GM19043 (cell line): ENCODE measurements at regions not wholly inside any gene's neighbourhood (a gene's known extent, or its start where the extent isn't known, plus 50 kb on each side); places are given as distances from the start of the nearest gene placed in this dataset.
"Not testable (repeated sequence)": the region's sequence is repeated elsewhere in the genome, so short reads cannot be mapped to it uniquely, and the experiment has no call there.

Experiments
- ATAC-seq: cut with Tn5 transposase; IDR thresholded peaks from one replicate; pipeline ENCODE4 v1.9.1; 2021; ENCODE audit warnings: low read depth; ENCODE audit not compliant: unreplicated experiment

DNA sequence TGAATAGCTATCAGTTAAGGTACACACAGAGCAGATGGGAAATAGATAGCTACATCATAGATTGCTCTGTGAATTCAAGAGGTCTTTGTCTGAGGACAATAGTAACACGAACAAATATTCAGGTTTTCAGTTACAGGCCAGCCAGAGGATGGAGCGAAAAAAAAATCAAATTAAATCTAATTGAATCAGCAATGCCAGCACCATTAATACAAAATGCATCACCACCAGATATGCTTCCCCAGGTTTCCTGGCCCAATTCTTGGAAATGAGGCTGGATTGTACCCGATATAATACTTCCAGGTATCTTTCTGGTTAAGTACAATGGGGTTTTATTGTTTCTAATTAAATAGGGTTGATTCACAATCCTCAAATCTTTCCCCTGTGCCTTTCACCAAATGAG, 975.8 kb upstream of the AUTS2 start:
- ATAC-seq = no peak

DNA sequence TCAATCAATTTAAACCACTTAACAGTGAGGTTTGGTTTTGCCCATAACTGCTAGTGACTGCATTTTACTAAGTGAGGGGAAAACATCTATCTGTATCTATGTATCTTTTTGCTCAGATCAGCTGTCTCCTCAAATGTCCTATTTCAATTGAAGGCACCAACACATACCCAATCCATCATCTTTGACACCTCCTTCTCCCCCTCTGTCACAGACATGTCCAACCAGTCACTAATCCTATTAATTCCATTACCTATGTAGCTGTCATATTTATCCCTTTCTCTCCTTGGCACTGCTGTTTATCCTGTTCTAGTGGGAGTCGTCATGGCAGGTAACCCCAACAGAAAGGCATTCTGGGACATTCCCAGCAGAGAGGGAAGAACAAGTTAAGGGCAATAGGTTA, 975.2 kb upstream of the AUTS2 start:
- no peak for ATAC-seq

DNA sequence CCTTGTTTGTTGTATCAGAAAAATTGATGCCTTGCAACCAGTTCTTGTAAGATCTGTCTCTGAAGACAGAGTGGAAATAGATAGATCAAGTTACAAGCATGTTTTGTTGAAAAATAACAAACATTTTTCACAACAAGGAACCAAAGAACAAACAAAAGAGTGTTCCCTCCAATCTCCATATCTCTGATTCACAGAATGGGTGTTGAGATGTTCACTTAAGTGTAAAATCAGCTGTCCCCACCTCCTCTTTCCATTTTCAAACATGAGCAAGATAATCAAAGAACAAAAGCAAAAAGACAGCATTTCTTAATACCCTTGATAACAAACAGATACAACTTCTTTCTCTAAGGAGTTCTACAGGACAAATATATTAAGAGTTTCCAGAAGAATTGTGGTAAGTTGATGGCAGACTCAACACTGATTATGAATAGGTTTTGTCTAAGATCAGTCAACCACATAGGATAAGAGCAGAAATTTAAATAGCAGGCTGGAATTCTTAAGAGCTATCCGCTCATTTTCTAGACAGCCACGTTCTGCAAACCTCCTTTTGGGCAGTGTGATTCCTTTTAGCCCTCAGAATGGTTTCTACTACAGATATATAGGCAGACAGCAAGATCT, 970.9 kb upstream of the AUTS2 start:
- ATAC-seq = no peak

DNA sequence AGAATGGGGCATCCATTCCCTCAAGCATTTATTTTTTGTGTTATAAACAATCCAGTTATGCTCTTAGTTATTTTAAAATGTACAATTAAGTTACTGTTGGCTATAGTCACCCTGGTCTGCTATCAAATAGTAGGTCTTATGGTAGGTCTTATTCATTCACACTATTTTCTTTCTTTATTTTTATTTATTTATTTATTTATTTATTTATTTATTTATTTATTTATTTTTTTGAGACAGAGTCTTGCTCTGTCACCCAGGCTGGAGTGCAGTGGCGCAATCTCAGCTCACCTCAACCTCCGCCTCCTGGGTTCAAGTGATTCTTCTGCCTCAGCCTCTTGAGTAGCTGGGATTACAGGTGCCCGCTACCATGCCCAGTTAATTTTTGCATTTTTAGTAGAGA, 967.4 kb upstream of the AUTS2 start:
- ATAC-seq = not testable (repeated sequence)

DNA sequence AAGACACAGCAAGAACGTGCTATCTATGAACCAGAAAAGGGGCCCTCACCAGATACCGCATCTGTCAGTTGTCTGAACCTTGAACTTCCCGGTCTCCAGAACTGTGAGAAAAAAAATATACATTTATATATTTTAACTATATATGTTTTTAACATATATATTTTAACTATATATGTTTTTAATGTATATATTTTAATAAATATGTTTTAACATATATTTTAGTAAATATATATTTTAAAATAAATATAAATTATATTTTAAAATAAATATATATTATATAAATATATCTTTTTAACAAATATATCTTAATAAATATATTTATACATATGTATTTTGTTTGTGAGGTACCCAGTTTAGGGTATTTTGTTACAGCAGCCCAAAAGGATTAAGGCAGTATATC, 958.2 kb upstream of the AUTS2 start:
- ATAC-seq = no peak

DNA sequence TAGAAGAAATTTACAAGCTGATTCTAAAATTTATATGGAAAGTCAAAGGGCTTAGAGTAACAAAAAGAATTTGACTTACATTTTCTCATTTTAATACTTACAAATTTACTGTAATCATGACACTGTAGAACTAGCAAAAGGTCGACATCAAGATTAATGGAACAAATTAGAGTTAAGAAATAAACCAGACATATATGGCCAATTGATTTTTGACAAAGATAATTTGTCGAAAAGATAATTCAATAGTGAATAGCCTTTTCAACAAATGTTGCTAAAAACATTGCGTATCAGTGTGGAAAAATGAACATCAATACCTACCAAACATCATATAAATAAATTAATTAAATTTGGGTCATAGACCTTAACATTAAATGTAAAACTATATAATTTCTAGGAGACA, 955.5 kb upstream of the AUTS2 start:
- no peak for ATAC-seq

DNA sequence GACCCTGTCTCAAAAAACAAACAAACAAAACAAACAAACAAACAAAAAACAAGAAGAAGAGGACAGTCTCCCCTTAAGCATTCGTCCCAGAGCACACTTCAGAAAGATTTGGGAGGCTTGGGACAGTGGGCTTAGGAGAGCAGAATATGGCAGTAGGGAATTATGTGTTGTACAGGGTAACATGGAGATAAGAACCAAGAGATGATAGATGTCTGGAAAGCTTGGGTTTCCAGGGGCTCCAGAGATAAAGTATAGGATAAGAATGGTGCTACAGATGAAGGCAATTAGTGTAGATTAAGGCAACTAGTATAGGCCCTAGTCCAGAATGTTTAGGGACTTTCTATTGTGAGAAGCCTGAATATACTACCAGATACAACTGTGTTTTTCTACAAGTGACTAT, 934.9 kb upstream of the AUTS2 start:
- ATAC-seq = no peak

DNA sequence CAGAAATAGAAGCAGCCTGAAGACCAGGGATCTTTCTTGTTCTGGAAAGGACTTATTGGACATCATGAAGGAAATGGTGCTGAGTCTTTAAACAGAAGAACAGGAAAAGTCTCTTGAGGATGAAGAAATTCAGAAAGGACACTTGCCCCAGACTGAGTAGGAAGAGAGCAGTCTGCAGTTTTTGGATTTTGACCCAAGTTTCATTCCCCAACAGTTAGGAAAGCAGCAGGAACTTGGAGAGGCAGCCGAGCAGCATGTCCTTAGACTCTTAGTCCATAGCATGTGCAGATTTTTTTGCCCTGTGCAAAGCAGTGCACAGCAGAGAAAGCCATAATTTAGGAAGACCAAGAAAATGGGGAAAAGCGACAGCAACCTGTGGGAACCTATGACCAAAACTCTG, 927.2 kb upstream of the AUTS2 start:
- ATAC-seq = no peak

DNA sequence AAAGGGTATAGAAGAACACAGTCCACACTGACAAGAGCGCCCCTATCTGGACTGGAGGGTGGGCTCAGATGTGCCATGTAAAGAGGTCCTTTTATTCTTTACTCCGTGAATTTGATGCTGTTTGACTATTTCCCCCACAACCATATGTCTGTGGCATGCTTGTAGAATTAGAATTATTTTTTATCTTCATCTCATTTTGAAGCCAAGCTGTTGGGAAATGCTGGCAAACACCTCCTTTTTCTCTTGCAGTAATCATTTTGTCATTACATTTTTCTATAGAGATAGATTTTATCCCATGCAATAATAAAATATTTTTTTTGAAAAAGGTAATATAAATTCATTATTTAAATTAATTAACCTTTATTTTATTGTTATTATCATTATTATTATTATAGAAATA, 926.6 kb upstream of the AUTS2 start:
- no peak for ATAC-seq

DNA sequence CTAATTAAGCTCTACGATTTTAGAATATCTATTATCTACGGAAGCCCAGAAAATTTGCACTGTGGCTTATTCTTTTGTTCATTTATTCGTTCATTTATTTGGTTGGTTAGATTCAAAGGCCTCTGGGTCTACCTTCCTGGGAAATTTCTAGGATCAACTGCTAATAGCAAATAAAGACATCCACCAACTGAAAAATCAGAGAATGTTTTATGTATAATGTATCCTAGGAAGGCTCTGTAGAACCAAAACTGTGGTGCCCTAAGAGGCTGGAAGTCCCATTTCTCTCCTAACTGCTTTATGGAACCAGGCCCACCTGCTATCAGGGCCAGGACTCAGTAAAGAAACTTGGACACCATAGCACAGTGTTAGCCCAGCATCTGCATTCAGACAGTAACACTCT, 923.4 kb upstream of the AUTS2 start:
- ATAC-seq = no peak

DNA sequence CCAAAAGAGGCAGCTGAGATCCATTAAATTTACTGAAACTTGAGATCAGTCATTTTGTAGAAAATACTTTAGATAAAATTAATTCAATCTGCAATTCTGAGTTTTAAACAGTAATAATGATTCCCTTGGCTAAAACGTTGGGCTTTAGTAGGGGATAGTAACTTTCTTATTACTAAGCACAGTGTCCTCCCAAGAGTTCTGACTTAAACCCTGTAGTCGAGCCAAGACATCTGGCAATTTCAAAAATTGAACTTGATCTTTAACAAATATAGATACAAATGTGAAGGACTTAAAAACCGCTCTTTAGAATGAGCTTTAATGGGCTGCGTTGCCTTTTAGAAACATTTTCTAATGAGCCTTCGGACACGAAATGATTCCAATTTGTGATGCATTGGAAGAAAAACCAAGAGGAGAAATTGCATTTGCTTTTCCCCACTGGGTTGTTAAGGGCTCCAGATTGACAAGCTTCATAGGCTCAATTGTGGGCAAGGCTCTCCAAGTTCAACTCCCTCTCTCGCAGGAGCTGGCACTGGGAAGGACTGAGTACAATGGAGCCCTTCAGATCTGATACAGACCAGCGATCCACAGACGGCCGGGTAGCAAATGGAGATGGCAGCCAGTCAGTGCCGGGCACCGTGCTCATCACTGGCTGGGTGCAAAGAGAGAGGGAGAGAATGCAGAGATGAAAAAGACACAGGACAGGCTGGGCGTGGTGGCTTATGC, 921.3 kb upstream of the AUTS2 start:
- no peak for ATAC-seq

DNA sequence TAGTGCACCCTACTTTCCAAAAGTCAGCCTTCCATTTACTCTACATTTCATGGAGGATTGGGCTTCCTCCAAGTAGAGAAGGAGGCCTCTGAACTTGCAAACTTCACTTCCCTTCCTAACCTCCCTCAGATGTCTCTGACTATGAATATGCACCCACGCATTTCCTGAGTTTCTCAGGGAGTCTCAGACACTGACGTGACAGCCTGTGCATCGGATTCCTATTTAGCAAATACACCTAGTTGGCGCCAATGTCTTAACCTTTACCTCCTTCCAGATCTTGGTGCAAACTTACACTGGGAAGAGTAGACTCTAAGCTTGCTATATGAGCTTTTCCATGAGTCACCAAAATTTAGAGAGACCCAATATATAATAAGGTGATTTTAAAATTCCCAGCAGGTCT, 920.1 kb upstream of the AUTS2 start:
- no peak for ATAC-seq

DNA sequence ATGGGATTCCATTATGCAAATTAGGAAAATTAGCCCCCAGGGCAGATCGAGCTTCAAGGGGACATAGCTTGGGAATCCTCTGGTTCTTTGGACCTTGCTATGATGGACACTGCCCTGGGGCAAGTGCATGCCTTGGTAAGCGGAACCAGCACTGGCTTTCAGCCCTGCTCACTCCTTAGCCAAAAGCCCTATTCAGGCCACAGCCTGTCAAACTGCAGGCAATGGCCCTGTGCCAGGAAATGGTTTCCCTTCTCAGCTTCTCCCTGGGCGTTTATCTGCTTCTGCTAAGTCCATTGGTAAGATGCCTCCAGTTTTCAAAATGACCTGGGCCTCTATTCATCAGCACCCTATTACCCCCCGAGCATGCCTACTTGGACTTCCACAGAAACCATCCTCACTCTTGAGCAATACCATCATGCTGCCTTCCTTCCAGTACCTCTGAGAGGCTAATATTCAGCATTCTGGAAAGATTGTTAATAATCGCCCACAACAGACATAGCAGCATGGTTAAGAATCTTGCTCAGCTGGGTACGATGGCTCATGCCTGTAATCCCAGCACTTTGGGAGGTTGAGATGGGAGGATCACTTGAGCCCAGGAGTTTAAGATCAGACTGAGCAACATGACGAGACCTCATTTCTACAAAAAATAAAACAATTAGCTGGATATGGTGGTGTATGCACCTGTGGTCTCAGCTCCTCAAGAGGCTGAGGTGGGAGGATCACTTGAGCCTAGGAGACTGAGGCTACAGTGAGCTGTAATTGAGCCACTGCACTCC, 918.6 kb upstream of the AUTS2 start:
- no peak for ATAC-seq

DNA sequence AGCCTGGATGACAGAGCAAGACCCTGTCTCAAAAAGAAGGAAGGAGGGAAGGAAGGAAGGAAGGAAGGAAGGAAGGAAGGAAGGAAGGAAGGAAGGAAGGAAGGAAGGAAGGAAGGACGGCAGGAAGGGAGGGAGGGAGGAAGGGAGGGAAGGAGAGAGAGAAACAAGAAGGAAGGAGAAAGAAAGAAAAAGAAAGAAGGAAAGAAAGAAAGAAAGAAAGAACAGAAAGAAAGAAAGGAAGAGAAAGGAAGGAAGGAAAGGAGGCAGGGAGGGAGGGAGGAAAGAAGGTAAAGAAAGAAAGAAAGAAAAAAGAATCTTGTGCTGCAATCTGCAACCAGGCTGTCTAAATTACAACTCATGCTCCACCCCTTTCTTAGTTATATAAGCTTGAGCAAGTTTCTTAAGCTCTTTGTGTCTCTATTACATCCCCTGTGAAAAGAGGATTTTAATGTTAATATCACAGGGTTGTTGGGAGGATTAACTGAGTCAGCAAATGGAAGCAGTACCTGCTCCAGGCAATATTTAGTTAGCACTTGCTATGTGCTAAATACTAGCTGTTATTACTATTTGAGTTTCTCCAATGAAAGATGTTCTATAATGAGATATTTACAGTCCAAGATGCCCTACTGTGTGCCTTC, 917.9 kb upstream of the AUTS2 start:
- ATAC-seq = no peak

DNA sequence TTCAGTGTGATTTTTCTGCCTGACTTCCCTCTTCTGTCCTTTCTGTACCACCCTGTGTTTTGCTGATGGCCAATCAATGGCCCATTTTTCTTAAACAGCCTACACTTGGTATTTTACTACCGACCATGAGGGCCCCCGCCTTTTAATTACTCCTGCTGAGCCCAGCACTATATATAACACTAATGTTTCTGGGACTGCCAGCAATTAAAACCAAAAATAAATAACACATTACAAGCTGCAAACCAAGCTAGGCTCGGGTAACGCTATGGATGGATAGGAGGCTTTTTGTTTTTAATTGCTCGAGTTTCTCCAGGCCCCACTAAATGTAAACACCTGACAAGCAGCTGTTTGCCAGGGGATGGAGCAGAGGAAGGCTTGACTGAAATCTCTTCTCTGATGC, 915.4 kb upstream of the AUTS2 start:
- ATAC-seq = no peak

DNA sequence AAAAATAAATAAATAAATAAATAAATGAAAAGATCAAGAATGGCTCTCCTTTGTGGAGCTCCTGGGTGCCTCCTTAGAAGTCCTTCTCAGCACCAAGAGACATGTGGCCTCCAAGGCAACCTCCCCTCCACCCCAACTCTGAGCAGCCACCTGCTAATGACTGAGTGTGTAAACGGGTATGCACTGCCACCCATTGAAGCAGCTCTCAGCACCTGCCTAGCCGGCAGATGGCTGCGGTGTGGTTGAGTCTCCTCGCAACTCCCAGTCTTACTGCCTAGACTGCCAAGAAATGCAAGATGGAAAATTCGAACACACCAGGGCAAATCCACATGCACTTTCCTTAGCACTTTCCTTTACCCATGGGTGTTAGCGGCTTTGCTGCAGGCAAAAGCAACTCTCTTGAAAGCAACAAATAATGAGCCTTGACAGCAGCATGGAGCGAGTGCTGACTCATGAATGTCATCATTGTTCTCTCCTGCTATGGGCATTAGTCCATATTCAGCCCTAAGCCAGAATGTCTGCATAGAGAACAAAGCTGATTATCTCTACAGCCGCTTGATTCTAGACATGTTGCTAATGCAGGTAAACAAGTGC, 913.9 kb upstream of the AUTS2 start:
- ATAC-seq = no peak

DNA sequence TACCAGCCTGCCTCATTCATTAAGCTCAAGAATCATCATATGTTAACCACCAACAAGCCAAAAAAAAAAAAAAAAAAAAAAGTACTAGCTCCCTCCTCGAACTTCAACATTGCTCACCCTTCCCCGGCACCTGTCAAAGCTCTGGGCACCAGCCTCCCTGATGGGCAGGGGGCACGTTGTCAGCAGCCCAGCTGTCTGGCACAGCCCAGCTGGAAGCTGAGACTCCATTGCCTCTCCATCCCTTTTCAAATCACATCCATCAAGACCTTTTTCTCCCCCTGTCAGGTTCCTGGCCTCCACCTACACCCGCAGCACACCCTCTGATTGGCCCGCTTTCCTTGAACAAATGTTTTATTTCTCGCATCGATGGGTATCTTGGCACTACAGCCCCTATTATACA, 913.3 kb upstream of the AUTS2 start:
- no peak for ATAC-seq

DNA sequence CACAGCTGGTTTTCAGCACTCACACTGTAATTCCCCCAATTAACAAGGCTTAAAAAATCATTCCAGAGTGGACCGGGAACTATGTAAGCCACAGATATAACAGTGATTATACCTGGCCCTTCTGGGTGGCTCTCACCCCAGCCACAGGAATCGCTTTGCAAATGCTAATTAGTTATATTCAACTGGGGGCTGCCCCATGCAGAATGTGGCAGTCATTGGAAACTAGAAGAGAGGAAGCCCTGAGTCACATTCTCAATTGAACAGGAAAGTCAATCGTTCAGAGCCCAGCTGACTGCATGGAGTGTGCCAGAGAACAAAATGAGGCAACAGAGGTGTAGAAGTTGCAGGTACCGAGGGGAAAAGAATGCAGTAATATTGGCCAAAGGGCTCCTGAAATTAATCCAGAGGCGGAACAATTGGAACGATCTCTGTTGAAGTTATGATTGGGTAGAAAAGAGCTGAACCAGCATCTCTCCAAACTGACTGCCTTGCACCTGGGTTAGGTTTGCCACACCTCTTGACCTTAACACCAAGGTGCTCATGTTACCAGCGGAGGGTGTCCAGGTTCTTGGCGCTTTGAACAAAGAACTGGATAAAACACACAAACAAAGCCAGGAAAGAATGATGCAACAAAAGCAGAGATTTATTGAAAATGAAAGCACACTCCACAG, 909.7 kb upstream of the AUTS2 start:
- ATAC-seq = no peak

DNA sequence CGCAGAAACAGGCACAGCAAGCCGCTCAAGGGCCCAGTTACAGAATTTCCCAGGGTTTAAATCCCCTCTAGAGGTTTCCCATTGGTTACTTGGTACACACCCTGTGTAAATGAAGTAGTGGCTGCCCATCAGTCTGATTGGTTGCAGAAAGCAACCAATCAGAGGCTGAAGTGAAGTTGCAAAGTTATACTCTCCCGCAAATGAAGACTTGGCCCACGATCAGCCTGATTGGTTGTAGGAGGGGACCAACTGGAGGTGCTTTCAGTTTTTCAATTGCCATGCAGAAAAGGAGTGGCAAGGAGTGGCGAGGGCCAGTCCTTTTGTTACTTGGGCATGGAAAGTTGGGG, 909.2 kb upstream of the AUTS2 start:
- ATAC-seq = no peak
